ENCODE measurements at regions not wholly inside any gene's neighbourhood (a gene's known extent, or its start where the extent isn't known, plus 50 kb on each side); places are given as distances from the start of the nearest gene placed in this dataset.

GRCh38 chr15:81608309-81608829 lies 234.4 kb upstream of the TMC3 start:
- TF ChIP-seq CTCF (IDR thresholded peaks at IDR 0.05): no peak
- no peak for TF ChIP-seq POLR2A (IDR thresholded peaks at IDR 0.05)
